ENCODE measurements at regions not wholly inside any gene's neighbourhood (a gene's known extent, or its start where the extent isn't known, plus 50 kb on each side); places are given as distances from the start of the nearest gene placed in this dataset.

- TF ChIP-seq BHLHE40 (IDR thresholded peaks at IDR 0.05; ENCODE audit: borderline replicate concordance) (no peak), ZNF384 (IDR thresholded peaks at IDR 0.05) (no peak), SP1 (IDR thresholded peaks at IDR 0.05) (no peak), SUZ12 (IDR thresholded peaks at IDR 0.05) (no peak), NFRKB (IDR thresholded peaks at IDR 0.05) (no peak), CTBP1 (IDR thresholded peaks at IDR 0.05; ENCODE audit: borderline replicate concordance) (no peak), HDGF (IDR thresholded peaks at IDR 0.05; ENCODE audit: borderline replicate concordance) (no peak)
Observed at GRCh38 chr2:136282251-136282650, 164.3 kb upstream of the CXCR4 start.

Data from HEK293T (cell line).